ENCODE measurements at regions not wholly inside any gene's neighbourhood (a gene's known extent, or its start where the extent isn't known, plus 50 kb on each side); places are given as distances from the start of the nearest gene placed in this dataset.

DNA sequence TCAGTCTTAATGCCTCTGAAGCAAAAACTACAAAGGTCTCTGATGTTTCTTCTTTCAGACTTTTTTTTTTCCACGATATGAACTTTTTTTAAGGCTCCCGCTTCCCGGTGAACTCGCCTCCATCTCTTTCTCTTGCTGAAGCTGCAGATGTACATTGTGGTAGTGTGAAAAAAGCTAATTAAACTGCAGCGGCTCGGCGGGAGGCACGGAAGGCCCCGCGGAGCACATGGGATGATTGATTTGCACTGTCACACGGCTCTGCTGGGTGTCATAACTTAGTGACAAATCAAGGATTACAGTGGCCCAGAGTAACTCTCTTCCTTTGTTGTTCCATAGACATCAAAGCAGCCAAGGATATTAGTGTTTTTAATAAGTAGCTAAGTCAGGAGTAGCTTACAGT is 196.3 kb downstream of the AXIN2 start:
- DNase-seq (ENCODE audit: low spot score): no peak

DNA sequence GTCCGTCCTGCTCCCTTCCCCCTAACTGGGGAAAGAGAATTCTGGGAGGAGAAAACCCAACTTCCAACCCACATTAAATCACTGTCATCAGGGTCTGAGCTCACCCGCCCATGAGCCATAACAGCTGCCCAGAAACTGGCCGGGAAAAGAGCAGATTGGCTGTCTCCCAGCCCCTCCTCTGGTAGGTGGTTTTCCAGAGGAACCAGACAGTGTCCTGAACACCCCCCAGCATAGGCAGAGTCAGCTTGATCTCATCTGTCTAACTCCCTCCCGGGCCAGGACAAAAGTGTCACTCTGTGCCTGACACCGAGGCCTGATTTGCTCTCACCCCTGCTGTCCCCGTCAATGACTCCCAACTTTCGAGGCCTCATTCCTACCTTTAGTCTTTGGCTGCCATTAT is 197.0 kb downstream of the AXIN2 start:
- DNase-seq (ENCODE audit: low spot score): no peak

DNA sequence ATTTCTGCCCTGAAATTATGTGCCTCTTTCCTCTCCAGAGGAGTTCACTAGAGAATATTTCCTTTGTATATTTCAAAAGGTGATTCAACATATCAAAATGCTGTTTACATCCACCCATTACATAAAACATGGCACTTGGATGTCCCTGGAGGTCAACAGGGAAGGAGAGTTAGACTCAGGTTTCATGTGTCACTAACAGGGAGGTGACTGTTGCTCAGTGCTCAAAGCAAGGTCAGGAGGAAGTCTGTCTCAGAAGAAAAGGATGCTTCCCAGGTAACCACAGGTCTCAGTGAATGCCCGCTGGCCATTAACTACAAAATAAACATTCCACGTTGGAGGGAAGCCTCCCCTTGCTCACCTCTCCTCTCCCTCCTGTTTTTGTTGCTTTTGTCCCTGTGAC is 198.6 kb downstream of the AXIN2 start:
- no peak for DNase-seq (ENCODE audit: low spot score)

DNA sequence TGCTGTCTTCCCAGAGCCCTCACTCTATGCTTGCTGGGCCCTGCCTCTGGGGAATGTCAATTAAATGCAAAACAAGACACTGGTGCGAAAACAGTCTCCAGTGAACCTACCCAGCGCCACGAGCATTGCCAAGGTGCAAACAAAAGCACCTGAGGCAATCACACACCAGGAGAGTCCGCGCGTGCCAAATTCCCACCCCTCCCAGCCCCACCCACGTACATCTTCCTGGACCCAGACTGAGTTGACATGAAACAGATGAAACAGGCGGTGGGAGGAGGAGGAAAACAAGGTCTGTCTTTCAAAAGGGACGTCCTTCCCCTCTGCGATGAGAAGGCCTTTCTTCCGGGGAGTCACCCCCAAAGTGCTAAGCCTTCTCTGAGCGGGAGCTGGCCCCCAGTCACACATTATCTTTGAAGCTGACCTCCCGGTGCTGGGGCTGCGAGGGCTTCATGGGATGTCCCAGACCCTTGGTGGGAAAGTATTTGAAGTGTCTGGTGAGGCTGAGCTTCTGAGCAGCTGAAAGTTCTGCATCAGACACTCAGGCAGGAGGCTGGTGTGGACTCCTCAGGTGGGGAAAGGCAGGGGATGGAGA is 200.4 kb downstream of the AXIN2 start:
- DNase-seq (ENCODE audit: low spot score): no peak

DNA sequence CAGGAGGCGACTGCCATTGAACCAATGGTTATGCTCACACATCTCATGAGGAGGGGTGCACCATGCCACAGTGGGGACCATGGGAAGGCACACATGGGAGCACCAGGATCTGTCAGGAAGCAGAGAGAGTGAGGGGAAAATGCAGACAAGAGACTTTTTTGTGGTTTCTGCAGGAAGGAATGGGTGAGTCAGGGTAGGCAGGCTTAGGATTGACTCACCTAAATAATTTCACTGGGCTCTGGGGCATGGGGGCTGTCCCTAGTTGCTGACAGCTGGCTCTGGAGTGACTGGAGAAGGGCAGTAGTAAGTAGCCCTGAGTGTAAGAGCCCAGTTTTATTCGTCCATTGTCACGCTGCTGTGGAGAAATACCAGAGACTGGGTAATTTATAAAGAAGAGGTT is 202.4 kb downstream of the AXIN2 start:
- no peak for DNase-seq (ENCODE audit: low spot score)

DNA sequence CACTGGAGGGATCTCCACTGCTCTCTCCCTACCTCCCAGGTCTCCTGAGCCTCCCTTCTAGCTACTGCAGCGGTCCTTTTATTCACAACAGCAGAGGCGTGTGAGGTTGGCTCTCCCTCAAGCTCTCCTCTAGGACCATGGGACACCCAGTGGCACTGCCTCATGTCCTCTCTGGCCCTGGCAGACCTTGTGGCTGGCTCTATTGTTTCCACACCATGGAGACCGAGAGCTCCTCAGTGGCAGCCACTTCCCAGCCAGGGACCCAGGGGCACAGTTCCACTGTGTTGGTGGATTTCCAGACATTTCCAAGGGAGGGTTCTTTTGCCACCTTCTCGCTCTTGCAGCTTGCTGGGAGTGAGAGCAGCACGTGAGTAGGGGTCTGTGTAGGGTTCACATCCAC is 204.9 kb downstream of the AXIN2 start:
- DNase-seq (ENCODE audit: low spot score): no peak

DNA sequence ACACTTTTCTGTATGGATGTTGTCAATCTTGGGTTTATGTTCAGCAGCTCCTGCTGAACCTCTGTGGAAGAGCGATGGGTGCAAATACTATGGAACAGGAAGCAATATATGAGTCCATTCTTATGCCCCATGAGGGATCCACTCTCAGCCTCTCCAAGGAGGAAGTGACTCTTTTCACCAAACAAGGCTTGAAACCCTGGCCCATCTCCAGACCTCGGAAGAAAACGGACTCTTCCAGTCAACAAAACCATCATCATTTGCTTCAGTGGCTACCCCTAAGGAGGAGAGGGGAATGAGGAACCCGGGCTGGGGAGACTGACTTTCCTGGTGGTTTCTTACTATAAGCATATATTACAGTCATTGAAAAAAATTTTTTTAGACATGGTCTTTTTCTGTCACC is 206.2 kb downstream of the AXIN2 start:
- no peak for DNase-seq (ENCODE audit: low spot score)

DNA sequence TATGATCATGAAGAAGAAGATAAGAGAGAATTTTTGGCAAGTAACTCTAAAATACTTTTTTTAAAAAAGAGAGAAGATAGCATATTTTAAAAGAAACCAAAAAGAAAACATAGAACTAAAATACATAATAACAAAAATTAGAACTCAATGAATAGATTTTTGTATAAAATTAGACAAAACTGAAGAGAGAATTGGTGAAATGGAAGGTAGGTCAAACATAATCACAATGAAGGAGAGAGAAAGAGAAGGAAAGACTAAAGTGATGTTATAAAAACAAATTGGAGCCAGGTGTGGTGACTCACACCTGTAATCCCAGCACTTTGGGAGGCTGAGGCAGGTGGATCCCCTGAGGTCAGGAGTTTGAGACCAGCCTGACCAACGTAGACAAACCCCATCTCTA is 211.5 kb downstream of the AXIN2 start:
- no peak for DNase-seq (ENCODE audit: low spot score)

DNA sequence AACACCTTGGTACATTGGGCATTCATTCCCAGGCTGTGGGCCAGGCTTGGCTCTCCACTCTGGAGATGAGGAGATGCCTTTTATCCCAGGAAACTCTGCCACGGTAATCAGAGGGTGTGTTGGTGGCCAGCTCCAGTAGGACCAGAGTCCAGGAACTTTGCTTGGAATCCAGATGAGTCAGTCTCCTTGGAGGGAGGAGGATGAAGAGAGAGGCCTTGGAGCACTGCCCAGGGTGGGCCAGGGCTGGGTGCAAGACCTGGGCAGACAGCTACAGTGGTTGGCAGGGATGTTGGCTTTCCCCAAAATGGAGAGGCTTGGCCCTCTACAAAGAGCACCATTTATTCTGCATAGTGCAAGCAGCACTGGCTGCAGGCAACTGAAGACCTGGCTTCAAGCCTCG is 209.0 kb downstream of the RGS9 start:
- DNase-seq (ENCODE audit: low spot score): no peak

DNA sequence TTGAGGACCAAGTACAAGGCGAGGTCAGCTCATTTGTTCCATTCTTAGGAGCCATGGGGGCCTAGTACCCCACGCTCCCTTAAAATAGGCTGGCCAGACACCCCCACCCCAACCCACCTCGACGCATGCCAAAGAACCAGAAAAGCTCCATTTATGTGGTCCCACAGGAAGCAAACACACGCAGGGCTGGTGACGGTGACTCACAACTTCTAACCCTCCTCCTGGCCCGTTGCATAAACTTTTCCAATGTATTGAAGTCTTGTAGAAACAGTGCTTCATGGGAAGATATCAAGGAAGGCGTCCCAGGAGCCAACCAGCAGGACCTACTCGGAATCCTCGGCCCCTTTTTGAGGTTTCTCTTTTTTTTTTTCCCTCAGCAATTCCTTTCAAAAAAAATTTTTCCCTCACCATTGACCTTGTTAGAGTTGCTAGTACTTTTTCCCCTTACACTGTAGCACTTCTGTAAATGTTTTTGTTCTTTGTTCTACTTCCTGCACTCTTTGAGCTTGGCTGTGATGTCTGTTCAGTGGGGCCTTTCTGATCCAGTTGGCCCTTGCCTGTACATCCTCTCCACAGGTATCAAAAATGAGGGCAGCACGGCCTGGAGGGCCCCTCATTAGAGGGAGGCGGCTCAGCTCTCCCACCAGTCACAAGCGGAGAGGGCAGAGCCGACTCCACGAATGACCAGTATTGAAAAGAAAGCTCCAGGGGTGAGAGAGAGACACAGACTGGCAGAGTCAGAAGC is 208.3 kb downstream of the RGS9 start:
- DNase-seq (ENCODE audit: low spot score): no peak

DNA sequence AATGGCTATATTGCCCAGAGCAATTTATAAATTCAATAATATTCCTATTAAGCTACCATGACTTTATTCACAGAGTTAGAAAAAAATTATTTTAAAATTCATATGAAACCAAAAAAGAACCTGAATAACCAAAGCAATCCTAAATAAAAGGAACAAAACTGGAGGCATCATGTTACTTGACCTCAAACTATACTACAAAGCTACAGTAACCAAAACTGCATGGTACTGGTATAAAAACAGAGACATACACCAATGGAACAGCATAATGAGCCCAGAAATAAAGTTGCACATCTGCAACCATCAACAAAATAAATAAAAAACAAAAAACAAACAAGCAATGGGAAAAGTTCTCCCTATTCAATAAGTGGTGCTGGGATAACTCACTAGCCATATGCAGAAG is 203.2 kb downstream of the RGS9 start:
- DNase-seq (ENCODE audit: low spot score): no peak

DNA sequence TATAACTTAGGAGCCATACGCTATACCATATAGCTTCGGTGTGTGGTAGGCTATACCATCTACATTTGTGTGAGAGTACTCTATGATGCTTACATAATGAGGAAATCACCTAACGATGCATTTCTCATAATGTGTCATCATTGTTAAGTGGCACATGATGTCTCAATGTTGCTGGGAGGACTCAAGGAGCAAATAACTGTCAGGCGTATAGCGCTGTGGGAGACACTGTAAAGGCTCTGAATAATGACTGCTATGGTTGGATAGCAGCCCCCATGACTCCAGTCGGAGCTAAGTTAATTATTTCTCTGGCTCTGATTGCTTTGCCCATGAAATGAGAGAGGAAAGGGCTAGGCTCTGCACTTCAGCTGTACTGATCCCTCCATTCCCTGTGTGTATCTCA is 197.2 kb downstream of the RGS9 start:
- no peak for DNase-seq (ENCODE audit: low spot score)

DNA sequence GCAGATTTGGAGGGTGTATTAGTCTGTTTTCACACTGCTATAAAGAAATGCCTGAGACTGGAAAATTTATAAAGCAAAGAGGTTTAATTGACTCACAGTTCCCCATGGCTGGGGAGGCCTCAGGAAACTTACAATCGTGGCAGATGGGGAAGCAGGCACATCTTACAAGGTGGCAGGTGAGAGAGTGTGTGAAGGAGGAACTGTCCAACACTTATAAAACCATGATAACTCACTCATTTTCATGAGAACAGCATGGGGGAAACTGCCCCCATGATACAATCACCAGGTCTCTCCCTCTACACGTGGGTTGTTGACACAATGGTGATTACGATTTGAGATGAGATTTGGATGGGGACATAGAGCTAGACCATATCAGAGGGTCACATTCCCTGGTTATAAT is 195.6 kb downstream of the RGS9 start:
- no peak for DNase-seq (ENCODE audit: low spot score)

DNA sequence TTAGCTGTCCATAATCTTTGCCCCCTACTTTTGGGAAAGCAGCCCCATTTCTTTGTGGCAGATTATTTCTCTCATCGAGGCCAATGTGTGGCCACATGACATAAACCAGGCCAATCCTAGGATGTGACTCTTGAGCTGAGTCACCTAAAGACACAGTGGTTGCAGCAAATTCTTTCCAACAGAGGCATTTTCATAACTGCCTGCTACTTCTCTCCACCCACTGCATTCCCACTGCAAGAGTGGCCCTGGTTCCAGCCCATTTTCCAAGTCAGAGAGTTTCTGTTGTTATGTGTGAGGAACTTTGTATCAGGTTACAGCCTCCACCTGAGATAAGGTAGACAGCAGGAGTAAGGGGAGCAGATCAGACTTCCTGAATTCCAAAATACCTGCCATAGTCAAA is 195.2 kb downstream of the RGS9 start:
- no peak for DNase-seq (ENCODE audit: low spot score)

DNA sequence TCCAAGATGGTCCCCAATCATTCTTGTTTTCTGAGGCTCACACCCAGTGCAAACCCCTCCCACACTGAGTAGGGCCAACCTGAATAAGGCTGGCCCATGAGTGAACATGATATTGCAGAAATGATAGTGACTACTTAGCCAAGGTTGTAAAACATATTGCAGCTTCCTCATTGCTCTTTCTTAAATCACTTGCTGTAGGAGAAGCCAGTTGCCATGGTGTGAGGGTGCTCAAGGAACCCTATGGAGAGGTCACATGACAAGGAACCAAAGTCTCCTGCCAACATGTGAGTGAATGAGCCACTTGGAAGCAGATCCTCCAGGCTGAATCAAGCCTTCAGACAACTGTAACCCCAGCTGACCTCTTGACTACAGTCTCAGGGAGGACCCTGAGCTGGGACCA is 191.4 kb downstream of the RGS9 start:
- no peak for DNase-seq (ENCODE audit: low spot score)

DNA sequence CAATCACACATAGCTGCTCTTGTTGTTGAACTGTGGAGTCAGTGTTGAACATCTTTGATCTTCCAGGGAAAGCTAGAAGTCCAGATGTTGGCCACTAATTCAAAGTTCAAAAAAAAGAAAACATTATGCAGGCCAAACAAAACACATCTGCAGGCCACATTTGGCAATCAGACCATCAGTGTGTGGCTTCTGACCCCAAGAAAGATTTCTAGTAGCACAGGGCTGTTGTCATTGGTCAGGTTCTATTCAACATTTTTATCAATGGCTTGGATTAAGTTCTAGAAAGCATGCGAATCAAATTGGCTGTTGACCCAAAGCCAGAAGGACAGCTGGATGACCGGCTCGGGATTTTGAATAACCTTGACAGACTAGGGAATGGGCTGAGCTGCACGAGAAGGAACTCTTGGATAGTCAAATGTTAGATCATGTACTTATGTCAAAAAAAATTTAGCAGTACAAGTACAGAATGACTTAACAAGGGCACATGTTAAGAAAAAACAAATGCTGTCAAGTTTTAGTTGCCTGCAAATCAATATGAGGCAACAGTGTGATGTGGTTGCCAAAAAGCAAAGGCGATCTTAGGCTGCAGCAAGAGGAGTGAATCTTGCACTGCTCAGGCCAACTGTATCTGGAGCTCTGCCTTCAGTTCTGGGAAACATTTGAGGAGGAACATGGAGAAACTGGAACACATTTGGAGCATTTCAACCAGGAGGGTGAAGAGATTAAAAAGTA is 187.6 kb downstream of the RGS9 start:
- DNase-seq (ENCODE audit: low spot score): no peak

DNA sequence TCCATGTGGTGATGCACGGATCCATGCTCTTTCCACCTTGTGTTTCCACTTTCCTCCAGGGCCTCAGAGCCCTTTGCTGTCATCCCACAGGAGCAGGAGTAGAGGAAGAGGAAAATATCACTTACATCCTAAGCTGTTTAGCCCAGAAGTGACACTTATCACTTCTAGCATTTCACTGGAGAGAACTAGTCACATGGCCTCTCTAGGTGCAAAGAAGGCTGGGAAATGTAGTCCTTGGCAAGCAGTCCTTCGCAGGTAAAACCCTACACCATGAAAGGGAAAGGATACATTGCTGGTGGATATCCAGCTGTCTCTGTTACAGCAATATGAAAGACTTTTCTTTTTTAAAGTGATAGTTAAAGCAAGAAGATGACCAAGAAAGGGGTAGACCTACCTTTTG is 185.9 kb downstream of the RGS9 start:
- DNase-seq (ENCODE audit: low spot score): no peak

DNA sequence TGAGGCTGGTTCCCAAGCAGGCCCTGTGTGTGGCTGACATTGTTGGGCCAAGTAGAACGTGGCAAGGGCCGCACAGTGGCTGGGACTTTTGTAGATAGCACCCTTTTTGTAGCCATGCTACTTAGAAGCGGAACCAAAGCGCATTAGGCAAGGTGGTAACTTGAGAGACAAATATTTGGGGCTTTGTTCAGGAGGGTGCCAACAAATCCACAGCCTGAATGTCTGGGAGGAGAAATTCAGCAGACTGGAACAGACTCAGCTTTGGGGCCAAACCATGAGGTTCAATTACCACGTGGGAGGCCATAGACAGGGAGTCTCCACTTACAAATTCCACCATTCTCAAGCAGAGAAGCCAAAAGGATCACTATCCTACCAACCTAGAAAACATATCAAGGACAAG is 183.7 kb downstream of the RGS9 start:
- no peak for DNase-seq (ENCODE audit: low spot score)

DNA sequence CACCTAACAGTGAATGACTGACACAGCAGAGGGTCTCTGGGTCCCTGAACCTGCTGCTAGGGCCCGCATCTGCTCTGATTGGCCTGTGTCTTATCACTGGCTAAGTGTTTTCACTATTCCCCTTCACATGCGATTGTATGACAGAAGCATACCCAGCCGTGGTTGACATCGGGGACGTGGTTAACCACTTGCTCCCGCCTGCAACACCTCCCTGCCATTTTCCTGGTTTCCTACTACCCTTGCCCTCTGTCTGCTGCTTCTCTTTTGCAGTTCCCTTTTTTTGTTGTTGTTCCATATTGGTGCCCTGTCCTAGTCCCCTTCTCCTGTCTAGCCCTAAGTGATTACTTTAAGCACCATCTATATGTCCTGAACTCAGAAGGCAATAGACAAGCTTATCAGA is 177.0 kb downstream of the RGS9 start:
- no peak for DNase-seq (ENCODE audit: low spot score)

DNA sequence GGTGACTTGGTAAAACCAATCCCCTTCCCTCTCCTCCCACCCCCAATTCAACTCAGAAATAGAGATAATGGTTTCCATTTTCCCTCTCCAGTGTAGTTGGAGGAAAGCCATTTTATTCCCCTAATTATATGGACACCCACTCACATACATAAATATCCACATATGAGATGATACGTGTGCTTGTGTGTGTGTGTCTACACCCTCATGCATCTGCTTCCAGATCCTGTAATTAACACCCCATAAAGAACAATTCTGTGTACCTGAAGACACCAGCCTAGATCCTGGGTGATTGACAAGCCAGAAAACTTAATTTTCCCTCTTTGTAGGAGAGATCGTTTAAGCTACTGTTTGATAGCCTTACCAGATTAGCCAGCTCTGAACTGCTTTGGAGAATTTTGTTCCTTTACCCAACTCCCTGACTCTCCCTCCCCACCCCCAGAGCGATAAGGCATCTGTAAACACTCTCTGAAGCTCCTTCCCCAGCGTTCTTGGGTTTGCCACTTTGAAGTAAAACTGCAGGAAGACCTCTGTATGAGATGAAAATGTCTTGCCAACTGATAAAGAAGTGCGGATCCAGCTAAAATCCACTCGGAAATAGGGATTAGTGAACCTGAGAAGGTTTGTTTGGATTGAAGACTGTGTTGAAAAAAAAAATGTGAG is 175.7 kb downstream of the RGS9 start:
- DNase-seq (ENCODE audit: low spot score): no peak

DNA sequence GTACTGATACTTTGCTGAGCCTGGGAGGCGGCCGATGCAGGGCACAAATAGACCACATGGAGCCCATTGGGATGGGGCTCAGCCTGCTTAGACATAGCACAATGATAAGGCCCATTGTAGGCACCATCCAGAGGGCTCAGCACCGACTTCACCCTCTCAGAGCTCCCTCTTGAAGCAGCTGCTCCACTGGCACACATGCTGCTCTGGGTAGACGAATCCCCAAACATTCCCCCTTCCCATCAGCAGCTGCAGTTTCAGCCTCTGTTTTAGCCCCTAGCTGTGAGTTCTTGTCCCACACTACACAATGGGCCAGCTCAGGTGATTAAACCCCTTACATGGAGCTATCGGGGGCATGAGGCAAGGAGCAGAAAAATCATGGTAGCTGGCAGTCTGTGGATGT is 174.1 kb downstream of the RGS9 start:
- DNase-seq (ENCODE audit: low spot score): no peak

DNA sequence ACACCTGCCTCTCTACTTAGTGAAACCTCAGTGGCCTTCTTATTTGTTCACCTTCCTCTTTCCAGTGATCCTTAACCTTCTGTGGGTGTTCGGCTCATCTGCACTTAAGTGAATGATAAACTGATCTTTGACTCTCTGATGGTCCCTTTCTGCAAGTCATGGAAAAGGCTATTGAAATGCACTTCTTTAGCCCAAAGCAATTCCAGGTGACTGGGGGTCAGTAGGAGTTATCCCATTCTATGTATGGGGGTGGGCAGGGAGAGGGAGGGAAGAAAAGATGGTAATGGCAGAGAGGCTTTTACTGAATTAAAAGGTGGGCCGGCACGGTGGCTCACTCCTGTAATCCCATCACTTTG is 170.8 kb downstream of the RGS9 start:
- DNase-seq (ENCODE audit: low spot score): no peak
